ENCODE measurements at regions not wholly inside any gene's neighbourhood (a gene's known extent, or its start where the extent isn't known, plus 50 kb on each side); places are given as distances from the start of the nearest gene placed in this dataset.

- DNase-seq (ENCODE audit: low spot score in 2 of 2), result no peak
- H3K9me3 Mint-ChIP-seq, result no peaks in the 10 kb centered on the region
- no peaks in the 10 kb centered on the region for H3K36me3 Mint-ChIP-seq
- ATAC-seq, result no peak
- no peak overlapping the region for H3K27ac Mint-ChIP-seq
Observed at GRCh38 chr12:58159941-58160340, 218.6 kb downstream of the ATP23 start.

DNA sequence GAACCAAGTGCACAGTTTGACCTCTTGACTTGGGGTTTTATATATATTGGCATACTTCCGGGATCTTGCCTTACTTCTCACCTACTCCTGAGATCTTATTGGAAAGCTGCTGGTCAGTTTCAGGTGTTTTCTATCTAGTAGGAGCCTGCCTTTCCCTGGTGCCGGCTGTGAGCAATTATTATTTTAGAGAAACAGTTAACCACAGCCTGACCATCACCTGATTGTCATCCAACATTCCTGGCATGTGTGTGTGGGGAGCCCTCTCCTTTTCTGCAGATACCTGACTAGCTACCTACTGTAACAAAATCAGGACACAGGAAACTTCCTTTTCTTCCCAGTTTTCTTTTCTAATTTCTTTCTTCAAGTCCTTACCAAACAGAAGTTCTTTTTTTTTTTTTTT lies 220.4 kb downstream of the ATP23 start:
- DNase-seq (ENCODE audit: low spot score in 2 of 2), result no peak
- H3K9me3 Mint-ChIP-seq, result no peaks in the 10 kb centered on the region
- no peaks in the 10 kb centered on the region for H3K36me3 Mint-ChIP-seq
- ATAC-seq, result no peak
- no peak overlapping the region for H3K27ac Mint-ChIP-seq

DNA sequence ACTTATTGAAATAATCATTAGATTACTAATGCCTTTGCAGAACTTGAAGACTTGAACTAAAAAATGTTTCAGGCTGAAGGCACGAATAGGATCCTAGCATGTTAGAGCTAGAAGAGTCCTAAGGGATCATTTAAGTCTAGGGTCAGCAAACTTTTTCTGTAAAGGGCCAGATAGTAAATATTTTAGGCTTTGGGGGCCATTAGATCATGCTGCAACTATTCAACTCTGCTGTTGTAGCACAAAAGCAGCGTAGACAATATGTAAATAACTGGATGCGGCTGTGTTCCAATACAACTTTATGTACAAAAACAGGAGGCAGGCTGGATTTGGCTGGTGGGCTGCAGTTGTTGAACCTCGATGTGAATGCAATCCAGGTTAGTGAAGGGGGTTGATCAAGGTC lies 221.7 kb downstream of the ATP23 start:
- DNase-seq (ENCODE audit: low spot score in 2 of 2), result no peak
- Mint-ChIP-seq H3K9me3 (no peaks in the 10 kb centered on the region), H3K36me3 (no peaks in the 10 kb centered on the region), H3K27ac (no peak overlapping the region)
- ATAC-seq, result no peak

DNA sequence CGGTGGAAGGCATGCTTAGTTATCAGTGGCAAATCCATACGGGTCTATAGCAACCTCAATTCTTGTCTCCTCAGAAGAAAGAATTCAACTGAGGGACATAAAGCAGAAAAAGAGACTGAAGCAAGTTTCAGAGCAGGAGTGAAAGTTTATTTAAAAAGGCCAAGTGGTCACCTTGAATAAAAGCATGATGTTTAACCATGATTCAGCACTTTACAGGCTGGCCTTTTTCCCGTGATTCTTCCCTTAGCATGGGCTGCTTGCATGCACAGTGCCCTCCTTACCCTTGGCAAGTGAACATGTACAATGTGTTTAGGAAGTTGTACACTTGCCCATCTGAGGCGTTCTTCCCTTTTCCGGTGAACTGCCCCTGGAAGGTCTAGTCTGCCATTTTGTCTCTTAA lies 225.3 kb downstream of the ATP23 start:
- Mint-ChIP-seq H3K36me3 (no peaks in the 10 kb centered on the region), H3K9me3 (no peaks in the 10 kb centered on the region), H3K27ac (no peak overlapping the region)
- no peak for DNase-seq (ENCODE audit: low spot score in 2 of 2)
- ATAC-seq, result no peak

GRCh38 chr12:58167622-58168021 lies 226.3 kb downstream of the ATP23 start:
- H3K36me3 Mint-ChIP-seq, result no peaks in the 10 kb centered on the region
- no peaks in the 10 kb centered on the region for H3K9me3 Mint-ChIP-seq
- ATAC-seq (no peak), DNase-seq (ENCODE audit: low spot score in 2 of 2) (no peak)
- no peak overlapping the region for H3K27ac Mint-ChIP-seq

DNA sequence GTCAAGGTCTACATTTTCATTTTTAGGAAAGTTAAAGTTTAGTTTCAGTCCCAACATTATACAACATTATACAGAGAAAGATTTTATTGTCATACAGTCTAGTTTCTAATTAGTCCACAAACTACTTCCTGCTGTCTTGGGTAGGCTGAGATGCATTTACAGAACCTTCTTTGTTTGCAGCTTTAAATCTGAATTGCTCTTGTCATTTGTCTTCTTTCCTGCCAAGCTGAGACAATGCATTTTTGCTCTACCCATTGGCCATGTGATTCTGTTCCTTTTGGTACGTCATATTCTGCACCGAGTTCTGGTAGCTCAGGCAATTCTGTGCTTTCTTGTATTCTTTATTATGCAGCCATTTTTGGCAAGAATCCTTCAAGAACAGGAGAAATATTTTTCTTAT lies 228.5 kb downstream of the ATP23 start:
- no peak for DNase-seq (ENCODE audit: low spot score in 2 of 2)
- H3K36me3 Mint-ChIP-seq, result no peaks in the 10 kb centered on the region
- ATAC-seq, result no peak
- H3K27ac Mint-ChIP-seq, result no peak overlapping the region
- no peaks in the 10 kb centered on the region for H3K9me3 Mint-ChIP-seq

GRCh38 chr12:58171914-58172313 lies 230.5 kb downstream of the ATP23 start:
- DNase-seq (ENCODE audit: low spot score in 2 of 2) (no peak), ATAC-seq (no peak)
- no peaks in the 10 kb centered on the region for H3K9me3 Mint-ChIP-seq
- no peaks in the 10 kb centered on the region for H3K36me3 Mint-ChIP-seq
- H3K27ac Mint-ChIP-seq, result no peak overlapping the region

GRCh38 chr12:58172433-58173073 lies 231.2 kb downstream of the ATP23 start:
- Mint-ChIP-seq H3K9me3 (no peaks in the 10 kb centered on the region), H3K27ac (no peak overlapping the region)

GRCh38 chr12:58174316-58174715 lies 232.9 kb downstream of the ATP23 start:
- Mint-ChIP-seq H3K36me3 (no peaks in the 10 kb centered on the region), H3K27ac (no peak overlapping the region), H3K9me3 (no peaks in the 10 kb centered on the region)
- DNase-seq (ENCODE audit: low spot score in 2 of 2) (no peak), ATAC-seq (no peak)

More at GRCh38 chr12:58172433-58173073, 231.2 kb downstream of the ATP23 start:
- H3K36me3 Mint-ChIP-seq, result no peaks in the 10 kb centered on the region
- ATAC-seq (no peak), DNase-seq (ENCODE audit: low spot score in 2 of 2) (no peak)

DNA sequence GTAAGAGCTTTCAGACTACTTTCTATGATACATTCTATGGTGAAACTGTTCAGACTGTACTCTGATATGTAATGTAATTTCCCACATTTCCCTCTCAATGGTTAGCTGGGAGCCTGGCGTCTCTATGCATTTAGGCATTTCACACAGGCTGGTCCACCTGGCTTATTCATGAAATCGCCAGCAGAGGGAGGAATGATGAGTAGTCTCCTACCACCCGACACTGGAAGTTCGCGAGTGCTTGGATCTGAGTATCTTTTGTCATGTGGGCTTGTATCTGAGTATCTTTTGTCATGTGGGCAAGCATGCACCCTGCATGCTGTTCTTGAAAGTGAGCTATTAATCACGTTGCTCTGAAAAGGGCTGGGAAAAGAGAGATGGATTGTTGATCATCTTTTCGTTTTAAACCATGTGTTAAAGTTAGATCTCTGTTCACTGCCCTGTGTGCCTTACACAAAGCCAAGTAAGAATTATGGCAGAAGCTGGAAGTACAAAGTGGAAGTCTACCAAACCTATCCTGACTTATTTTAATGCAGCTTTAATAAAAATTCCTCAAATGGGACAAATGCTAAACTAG lies 235.0 kb downstream of the ATP23 start:
- Mint-ChIP-seq H3K36me3 (no peaks in the 10 kb centered on the region), H3K9me3 (no peaks in the 10 kb centered on the region), H3K27ac (no peak overlapping the region)
- DNase-seq (ENCODE audit: low spot score in 2 of 2) (peak in 1 of 2 donors; percentile 31), ATAC-seq (peak in 1 of 2 donors; percentile 49)

- no peak for DNase-seq (ENCODE audit: low spot score in 2 of 2)
- Mint-ChIP-seq H3K36me3 (no peaks in the 10 kb centered on the region), H3K27ac (no peak overlapping the region), H3K9me3 (no peaks in the 10 kb centered on the region)
- ATAC-seq, result no peak
Observed at GRCh38 chr12:58177366-58177765, 236.0 kb downstream of the ATP23 start.

GRCh38 chr12:58184212-58184611 lies 242.8 kb downstream of the ATP23 start:
- ATAC-seq, result no peak
- no peak for DNase-seq (ENCODE audit: low spot score in 2 of 2)
- Mint-ChIP-seq H3K9me3 (peaks cover 0 to 9% of the 10 kb centered on the region in 2 donors), H3K36me3 (no peaks in the 10 kb centered on the region), H3K27ac (no peak overlapping the region)

GRCh38 chr12:58186401-58186800 lies 245.0 kb downstream of the ATP23 start:
- H3K36me3 Mint-ChIP-seq, result no peaks in the 10 kb centered on the region
- no peak for DNase-seq (ENCODE audit: low spot score in 2 of 2)
- no peak for ATAC-seq
- no peak overlapping the region for H3K27ac Mint-ChIP-seq
- peaks cover 0 to 9% of the 10 kb centered on the region in 2 donors for H3K9me3 Mint-ChIP-seq

DNA sequence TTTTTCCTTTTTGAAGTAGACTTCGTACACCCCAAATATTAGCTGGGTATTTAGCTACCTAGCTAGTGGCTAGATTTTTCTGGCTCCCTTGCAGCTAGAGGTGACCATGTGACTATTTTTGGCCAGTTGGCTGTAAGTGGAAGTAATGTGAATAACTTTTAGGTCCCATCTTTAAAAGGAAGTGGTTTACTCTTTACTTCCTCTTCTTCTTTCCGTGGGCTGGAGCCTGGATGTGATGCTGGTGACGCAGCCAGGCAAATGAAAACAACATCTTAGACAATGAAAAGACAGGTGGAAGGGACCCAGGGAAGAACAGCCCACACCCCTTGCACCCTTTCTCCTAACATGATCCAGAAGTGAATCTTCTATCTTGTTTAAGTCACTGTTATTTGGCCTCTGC lies 245.5 kb downstream of the ATP23 start:
- H3K27ac Mint-ChIP-seq, result no peak overlapping the region
- ATAC-seq, result no peak
- no peaks in the 10 kb centered on the region for H3K36me3 Mint-ChIP-seq
- H3K9me3 Mint-ChIP-seq, result peaks cover 0 to 9% of the 10 kb centered on the region in 2 donors
- no peak for DNase-seq (ENCODE audit: low spot score in 2 of 2)

DNA sequence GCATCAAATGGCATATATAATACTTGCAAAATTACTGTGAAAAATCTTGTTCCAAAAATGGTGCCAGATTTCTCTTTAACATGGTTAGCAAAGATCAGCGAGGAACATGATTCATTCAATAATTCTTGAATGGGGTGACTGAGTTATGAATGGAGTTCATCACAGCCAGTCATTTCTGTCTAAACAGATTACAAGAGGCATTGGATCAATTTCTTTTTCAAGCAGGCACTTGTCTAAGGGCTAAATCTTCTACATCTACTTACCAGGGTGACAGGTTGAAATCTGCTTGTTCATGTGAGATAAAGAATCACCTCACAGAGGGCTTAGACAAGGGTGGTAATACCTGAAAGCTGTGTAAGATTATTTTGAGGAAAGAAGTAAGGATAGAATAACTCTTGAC lies 247.7 kb downstream of the ATP23 start:
- H3K9me3 Mint-ChIP-seq, result peaks cover 0 to 9% of the 10 kb centered on the region in 2 donors
- ATAC-seq, result no peak
- no peak for DNase-seq (ENCODE audit: low spot score in 2 of 2)
- H3K27ac Mint-ChIP-seq, result no peak overlapping the region
- H3K36me3 Mint-ChIP-seq, result no peaks in the 10 kb centered on the region

- no peak overlapping the region for H3K27ac Mint-ChIP-seq
- H3K9me3 Mint-ChIP-seq, result peaks cover 0 to 9% of the 10 kb centered on the region in 2 donors
- ATAC-seq (no peak), DNase-seq (ENCODE audit: low spot score in 2 of 2) (no peak)
- no peaks in the 10 kb centered on the region for H3K36me3 Mint-ChIP-seq
Observed at GRCh38 chr12:58189893-58190292, 248.5 kb downstream of the ATP23 start.

DNA sequence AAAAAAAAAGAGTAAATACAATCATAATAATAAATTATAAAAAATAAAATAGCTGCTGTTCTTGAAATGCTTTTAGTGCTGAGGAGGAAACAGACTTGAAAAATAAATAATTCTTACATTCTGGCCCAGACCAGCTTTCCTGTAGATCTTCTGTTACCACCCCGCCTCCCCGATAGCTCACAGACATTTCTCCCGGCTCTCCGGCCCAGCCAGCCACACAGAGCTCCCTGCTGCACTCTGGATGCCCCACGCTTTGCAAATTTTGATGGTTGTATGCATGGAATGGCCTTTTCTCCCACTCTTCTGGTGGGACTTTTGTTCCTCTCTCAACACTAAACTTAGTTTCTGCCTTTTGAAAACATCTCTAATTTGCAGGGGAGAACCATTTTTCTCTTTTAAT lies 249.3 kb downstream of the ATP23 start:
- DNase-seq (ENCODE audit: low spot score in 2 of 2), result no peak
- Mint-ChIP-seq H3K27ac (no peak overlapping the region), H3K9me3 (peaks cover 0 to 9% of the 10 kb centered on the region in 2 donors), H3K36me3 (no peaks in the 10 kb centered on the region)
- ATAC-seq, result no peak

DNA sequence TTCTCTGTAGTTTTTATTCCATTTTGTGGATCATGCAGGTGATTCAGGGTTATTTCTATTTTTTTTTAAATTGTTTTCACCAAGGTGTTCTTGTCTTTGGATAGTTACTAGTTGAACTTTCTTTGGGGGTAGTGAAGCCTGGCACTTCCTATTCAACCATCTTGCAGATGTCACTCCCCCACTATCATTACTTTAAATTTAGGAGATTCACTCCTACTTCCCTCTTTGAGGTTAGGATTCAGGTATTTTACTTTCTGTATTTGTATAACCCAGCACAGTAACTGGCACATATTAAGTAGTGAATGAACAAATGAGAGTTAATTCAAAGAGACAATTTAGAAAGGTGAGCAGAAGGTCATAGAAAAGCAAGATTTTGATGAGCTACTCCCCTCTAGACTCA lies 255.6 kb downstream of the ATP23 start:
- ATAC-seq (no peak), DNase-seq (ENCODE audit: low spot score in 2 of 2) (no peak)
- Mint-ChIP-seq H3K27ac (no peak overlapping the region), H3K36me3 (no peaks in the 10 kb centered on the region), H3K9me3 (no peaks in the 10 kb centered on the region)

Measured in activated naive CD4-positive, alpha-beta T cell treated with anti-CD3 and anti-CD28 coated beads, Interleukin-2, amount 50 U/mL, for 72 hours (primary cell).